ENCODE measurements at regions not wholly inside any gene's neighbourhood (a gene's known extent, or its start where the extent isn't known, plus 50 kb on each side); places are given as distances from the start of the nearest gene placed in this dataset.

DNA sequence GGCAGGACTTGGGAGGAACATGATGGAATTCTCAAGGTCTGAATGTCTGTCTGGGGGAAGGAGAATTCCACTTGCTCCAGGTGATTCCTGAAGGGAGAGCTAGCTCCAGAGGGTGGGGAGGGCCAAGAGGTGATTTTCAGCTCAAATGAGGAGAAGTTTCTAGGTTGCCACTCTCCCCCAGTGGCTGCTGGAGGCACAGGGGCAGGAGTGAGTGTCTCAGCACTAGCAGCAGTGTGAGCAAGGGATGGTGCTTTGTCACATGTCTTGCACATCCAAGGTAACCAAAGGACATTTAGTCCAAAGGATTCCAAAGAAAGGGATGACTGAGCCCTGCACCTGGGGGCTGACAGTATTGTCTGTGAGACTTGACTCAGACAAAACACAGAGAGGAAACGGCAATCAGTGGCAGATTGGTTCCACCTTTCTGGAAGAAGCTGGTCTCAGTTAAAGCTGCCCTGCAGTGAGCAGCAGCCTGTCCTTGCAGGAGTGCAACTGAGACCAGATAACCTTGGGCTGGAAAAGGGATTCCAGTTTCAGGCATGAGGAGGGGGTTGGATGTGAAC lies 51.2 kb upstream of the PCBD1 start:
- DNase-seq (ENCODE audit: low read depth) = no peak

GRCh38 chr10:70940834-70941568 lies 52.6 kb upstream of the PCBD1 start:
- DNase-seq (ENCODE audit: low read depth) = peak; percentile 13

GRCh38 chr10:70942125-70942524 lies 53.8 kb upstream of the PCBD1 start:
- no peak for DNase-seq (ENCODE audit: low read depth)

- DNase-seq (ENCODE audit: low read depth) = no peak
These were observed 54.4 kb upstream of the PCBD1 start for GRCh38 chr10:70942725-70943124.

- no peak for DNase-seq (ENCODE audit: low read depth)
These were observed 54.9 kb upstream of the PCBD1 start for GRCh38 chr10:70943249-70943648.

DNA sequence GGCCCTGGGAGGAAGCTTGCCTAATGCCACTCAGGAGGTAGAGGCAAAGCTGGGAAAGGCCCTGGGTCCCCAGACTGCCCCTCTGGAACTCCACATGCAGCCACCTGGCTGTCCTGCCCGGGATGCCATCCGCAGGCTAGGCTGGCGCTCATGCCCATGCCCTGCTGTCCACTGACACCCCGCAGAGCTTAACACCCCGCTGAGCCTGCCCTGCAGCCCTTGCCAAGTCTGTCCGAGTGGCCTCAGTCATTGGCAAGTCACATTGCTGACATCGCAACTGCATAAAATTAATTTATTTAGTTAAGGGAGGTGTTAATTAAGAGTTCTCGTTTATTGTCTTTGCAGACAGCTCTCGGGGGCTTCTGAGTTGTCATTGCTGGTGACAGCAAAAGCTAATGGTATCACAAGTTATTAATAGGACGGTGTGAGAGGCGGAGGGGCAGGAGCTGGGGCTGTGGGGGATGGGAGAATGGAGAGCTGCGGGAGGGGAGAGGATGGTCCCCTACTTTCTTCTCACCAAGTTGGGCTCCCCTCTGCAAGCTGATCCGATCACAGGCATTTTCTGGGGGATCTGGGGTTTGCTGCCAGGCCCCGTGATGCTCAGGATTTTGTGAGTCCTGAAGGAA lies 55.6 kb upstream of the PCBD1 start:
- DNase-seq (ENCODE audit: low read depth) = no peak

DNA sequence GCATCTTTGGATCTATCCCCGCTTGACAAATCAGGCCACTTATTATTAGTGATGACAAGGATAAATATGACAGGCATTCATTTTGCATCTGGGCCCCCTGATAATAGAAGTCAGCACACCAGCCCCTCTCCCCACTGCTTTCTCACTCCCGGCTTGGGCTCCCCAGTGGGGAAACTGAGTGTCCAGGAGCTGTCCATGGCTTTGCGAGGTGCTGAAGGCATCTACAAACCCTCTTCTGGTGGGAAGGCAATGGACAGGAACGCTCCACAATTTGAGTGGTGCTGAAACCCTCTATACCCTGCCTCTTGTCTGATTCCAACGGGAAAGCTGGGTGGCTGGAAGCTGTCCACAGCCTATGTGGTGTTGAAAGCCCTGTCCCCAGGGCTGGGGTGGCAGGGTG lies 61.7 kb upstream of the PCBD1 start:
- no peak for DNase-seq (ENCODE audit: low read depth)

- no peak for DNase-seq (ENCODE audit: low read depth)
These were observed 62.4 kb upstream of the PCBD1 start for GRCh38 chr10:70950801-70951200.

DNA sequence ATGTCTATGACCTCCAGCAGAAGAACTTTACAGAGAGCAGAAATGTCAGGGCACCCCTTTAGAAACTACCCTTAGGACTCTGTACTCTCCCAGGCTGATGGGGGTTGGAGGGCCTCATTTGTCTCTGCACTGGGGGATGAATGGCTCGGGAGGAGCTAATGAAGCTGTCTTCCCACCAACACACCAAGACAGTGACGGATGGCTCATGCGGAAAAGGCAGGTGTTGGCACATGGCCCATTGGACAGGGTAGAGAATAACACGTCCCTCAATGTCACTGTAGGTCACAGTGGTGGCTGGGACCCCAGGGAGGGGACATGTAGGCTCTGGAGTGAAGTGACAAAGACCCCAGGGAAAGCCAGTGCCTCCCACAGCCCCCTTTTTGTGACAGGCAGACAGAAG lies 64.0 kb upstream of the PCBD1 start:
- no peak for DNase-seq (ENCODE audit: low read depth)

GRCh38 chr10:70952921-70953320 lies 64.6 kb upstream of the PCBD1 start:
- DNase-seq (ENCODE audit: low read depth) = no peak

DNA sequence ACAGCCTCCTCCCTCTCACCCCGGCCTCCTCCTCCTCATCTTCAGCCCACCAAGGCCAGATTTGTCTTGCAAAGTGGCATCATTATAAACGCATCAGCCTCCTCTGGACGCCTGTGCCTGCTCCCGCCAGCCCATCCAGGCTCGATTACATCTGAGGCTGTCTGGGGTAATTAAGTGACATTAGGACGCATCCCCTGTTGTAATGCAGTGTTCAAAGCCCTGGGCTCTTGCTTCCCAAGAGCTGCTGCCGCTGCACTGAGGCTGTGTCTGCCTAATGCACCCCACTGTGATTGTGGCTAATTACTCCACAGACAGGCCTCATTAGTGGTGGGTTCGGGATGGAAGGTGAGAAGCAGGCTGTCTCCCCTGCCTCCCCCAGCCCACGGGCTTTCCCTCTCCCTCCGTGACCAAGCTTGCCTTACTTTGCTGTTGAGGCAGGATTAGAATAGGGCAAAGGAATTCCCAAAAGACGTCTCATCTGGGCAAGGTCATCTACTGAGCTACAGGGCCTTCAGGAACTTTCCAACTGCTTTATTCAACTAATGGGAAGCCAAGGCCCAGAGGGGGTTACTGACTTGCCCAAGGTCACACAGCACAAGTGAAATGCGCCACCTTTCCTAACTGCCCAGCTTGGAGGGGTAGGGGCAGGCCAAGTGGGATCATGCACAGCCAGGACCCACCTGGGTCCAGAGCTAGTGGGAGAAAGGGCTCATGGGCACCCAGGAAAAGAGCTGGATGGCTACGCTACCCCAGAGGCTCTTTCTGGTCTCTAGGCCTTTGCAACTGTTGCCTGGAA lies 66.2 kb upstream of the PCBD1 start:
- no peak for DNase-seq (ENCODE audit: low read depth)

DNA sequence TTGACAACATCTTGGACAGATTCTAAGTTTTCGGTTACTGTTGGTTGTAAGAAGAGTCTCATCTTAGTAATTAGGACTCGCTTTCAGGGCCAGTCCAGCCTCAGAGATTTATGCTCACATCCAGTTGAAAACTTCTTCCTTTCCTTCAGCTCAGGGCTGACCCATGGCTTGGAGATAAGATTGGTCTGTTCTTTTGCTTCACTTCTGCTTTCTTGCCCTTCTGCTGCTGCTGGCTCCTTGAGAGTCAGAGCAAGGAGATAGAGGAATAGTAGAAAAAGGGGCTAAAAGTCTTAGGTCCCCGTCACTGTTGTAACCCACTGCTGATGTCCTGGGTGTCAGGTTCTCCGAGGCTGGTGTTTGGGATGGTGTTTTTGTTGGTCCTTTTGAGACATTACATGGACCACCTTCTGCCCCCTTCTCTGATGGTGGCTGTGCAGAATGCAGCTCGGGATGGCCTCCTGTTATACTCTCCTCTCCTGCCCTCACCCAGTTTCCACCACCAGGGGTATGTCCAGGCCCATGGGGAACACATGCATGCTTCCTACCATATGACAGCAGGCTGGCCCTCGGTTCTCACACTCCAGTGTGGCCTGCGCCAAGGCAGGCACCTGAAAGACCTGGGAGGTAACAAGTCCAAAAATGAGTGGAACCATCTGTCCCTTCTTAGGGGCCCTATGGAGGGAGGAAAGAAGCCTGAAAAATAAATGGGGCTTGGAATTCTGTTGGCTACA lies 67.8 kb upstream of the PCBD1 start:
- no peak for DNase-seq (ENCODE audit: low read depth)

- peak; percentile 48 for DNase-seq (ENCODE audit: low read depth)
These were observed 70.0 kb upstream of the PCBD1 start for GRCh38 chr10:70958396-70958795.

- no peak for DNase-seq (ENCODE audit: low read depth)
These were observed 72.0 kb upstream of the PCBD1 start for GRCh38 chr10:70960316-70960715.

GRCh38 chr10:70960783-70961570 lies 72.6 kb upstream of the PCBD1 start:
- no peak for DNase-seq (ENCODE audit: low read depth)

GRCh38 chr10:70962686-70963085 lies 74.3 kb upstream of the PCBD1 start:
- no peak for DNase-seq (ENCODE audit: low read depth)

GRCh38 chr10:70963271-70963670 lies 74.9 kb upstream of the PCBD1 start:
- DNase-seq (ENCODE audit: low read depth) = no peak

DNA sequence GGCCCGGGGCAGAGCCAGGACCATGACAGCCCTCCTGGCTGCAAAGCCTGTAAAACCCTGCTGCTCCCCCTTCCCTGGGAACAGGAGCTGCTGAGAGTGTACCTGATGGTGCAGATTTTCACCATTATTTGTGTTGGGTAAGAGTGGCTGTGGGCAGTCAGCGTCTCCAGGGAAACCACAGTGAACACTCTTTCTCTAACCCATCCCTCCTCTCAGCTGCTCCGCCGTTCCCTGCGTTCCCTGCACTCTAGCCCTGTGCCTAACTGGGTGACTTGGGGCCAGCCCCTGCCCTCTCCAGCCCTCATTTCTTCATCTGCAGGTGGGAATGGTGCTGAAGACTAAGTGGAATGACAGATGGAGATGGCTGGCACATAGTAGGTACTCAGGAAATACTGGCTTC lies 75.9 kb upstream of the PCBD1 start:
- DNase-seq (ENCODE audit: low read depth) = no peak

DNA sequence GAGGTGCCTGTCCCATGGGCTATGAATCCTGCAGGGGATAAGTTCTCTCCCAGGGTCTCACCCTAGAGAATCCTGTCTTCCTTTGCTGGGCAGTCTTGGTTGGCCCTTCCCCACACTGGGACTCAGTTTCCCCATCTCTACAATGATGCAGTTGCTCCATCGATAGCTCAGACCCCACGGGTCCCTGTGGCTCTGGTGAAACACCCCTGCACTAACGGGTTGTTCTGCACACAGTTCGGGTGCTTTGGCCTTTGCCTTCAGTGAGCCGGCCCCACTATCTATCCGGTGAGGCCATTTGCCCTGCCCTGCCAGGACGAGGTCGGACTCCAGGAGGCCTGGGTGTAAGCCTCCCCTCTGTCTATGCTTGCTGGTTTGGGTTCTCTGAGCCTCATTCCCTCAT lies 76.5 kb upstream of the PCBD1 start:
- no peak for DNase-seq (ENCODE audit: low read depth)

- DNase-seq (ENCODE audit: low read depth) = no peak
These were observed 77.2 kb upstream of the PCBD1 start for GRCh38 chr10:70965566-70965965.

Data from amniotic epithelial cell (primary cell).